ENCODE measurements at regions not wholly inside any gene's neighbourhood (a gene's known extent, or its start where the extent isn't known, plus 50 kb on each side); places are given as distances from the start of the nearest gene placed in this dataset.

GRCh38 chr10:36450380-36450779, 675.0 kb upstream of the ANKRD30A start:
- ATAC-seq (ENCODE audit: low read depth), result no peak
- no peak overlapping the region for H3K27ac ChIP-seq (ENCODE audit: low read length in 2 of 2)
- no peaks in the 10 kb centered on the region for H3K79me2 ChIP-seq (ENCODE audit: control insufficient read depth, insufficient read depth, low read length)
- DNase-seq, result no peak
- POLR2A ChIA-PET, result no interaction called here
- no peaks in the 10 kb centered on the region for H4K20me1 ChIP-seq (ENCODE audit: control insufficient read depth, insufficient read depth, low read length, poor library complexity, severe bottlenecking)
- whole genome bisulfite sequencing (ENCODE audit: insufficient coverage), result 85% methylated on average over 4 of the region's 8 CpGs
- Mint-ChIP-seq H3K4me1 (no peaks in the 10 kb centered on the region), H3K27me3 (no peaks in the 10 kb centered on the region), H3K4me3 (no peak overlapping the region), H3K9me3 (ENCODE audit: insufficient read depth) (no peaks in the 10 kb centered on the region), H3K27ac (no peak overlapping the region)
- CTCF ChIA-PET, result no interaction called here
- H3K9me3 ChIP-seq (ENCODE audit: control extremely low read depth in 1 of 3, control insufficient read depth in 2 of 3, insufficient read depth in 1 of 3, low read length in 2 of 3), result peaks cover 0 to 3% (median 0%) of the 10 kb centered on the region in 3 donors
- no peaks in the 10 kb centered on the region for H3K27me3 ChIP-seq (replicated peaks in 1 of 4; ENCODE audit: control extremely low read depth in 1 of 4, control insufficient read depth in 3 of 4, insufficient read depth in 4 of 4, low read length in 3 of 4)
- H3K4me1 ChIP-seq (ENCODE audit: control insufficient read depth in 2 of 2, insufficient read depth in 2 of 2, low read length in 2 of 2), result no peaks in the 10 kb centered on the region
- no peaks in the 10 kb centered on the region for H3K36me3 ChIP-seq (replicated peaks in 1 of 2; ENCODE audit: control extremely low read depth in 1 of 2, control insufficient read depth in 1 of 2, extremely low read depth in 1 of 2, insufficient read depth in 2 of 2, low read length in 1 of 2)
- intact Hi-C loops (cut with micrococcal nuclease), result no loop called here
- H2AFZ ChIP-seq (ENCODE audit: insufficient read depth, low read depth, low read length, poor library complexity, severe bottlenecking), result no peak overlapping the region
- H3K9ac ChIP-seq (ENCODE audit: low read length), result no peak overlapping the region
- H3K4me3 ChIP-seq (ENCODE audit: control extremely low read depth in 1 of 5, extremely low read depth in 1 of 5, insufficient read depth in 1 of 5, low read depth in 2 of 5, low read length in 4 of 5), result no peak overlapping the region
- no peak for TF ChIP-seq CTCF (IDR thresholded peaks at IDR 0.05)
- TF ChIP-seq EZH2 (IDR thresholded peaks at IDR 0.05; ENCODE audit: borderline replicate concordance, insufficient read depth, low read depth, low read length, poor library complexity, severe bottlenecking), result no peak
- H3K4me2 ChIP-seq (replicated peaks; ENCODE audit: low read depth, low read length, poor library complexity, severe bottlenecking), result no peak overlapping the region

GRCh38 chr10:36448760-36449691, 676.4 kb upstream of the ANKRD30A start:
- Mint-ChIP-seq H3K9me3 (ENCODE audit: insufficient read depth) (no peaks in the 10 kb centered on the region), H3K27me3 (no peaks in the 10 kb centered on the region), H3K4me3 (no peak overlapping the region), H3K4me1 (no peaks in the 10 kb centered on the region), H3K27ac (no peak overlapping the region)
- DNase-seq (no peak), ATAC-seq (ENCODE audit: low read depth) (no peak)
- ChIA-PET CTCF (interaction anchor here (0.6 kb wide), 1 partner anchor 1211 kb away, joined by 3 read pairs; no protein-coding TSS in a partner anchor), POLR2A (no interaction called here)
- no peaks in the 10 kb centered on the region for H4K20me1 ChIP-seq (ENCODE audit: control insufficient read depth, insufficient read depth, low read length, poor library complexity, severe bottlenecking)
- no peak overlapping the region for H3K4me3 ChIP-seq (ENCODE audit: control extremely low read depth in 1 of 5, extremely low read depth in 1 of 5, insufficient read depth in 1 of 5, low read depth in 2 of 5, low read length in 4 of 5)
- WGBS (ENCODE audit: insufficient coverage), result no CpG with 5 or more reads among the region's 11 CpGs
- TF ChIP-seq CTCF (IDR thresholded peaks at IDR 0.05), result no peak
- no peak for TF ChIP-seq EZH2 (IDR thresholded peaks at IDR 0.05; ENCODE audit: borderline replicate concordance, insufficient read depth, low read depth, low read length, poor library complexity, severe bottlenecking)
- no peaks in the 10 kb centered on the region for H3K79me2 ChIP-seq (ENCODE audit: control insufficient read depth, insufficient read depth, low read length)
- no peak overlapping the region for H3K27ac ChIP-seq (ENCODE audit: low read length in 2 of 2)
- no peaks in the 10 kb centered on the region for H3K36me3 ChIP-seq (replicated peaks in 1 of 2; ENCODE audit: control extremely low read depth in 1 of 2, control insufficient read depth in 1 of 2, extremely low read depth in 1 of 2, insufficient read depth in 2 of 2, low read length in 1 of 2)
- H3K9me3 ChIP-seq (ENCODE audit: control extremely low read depth in 1 of 3, control insufficient read depth in 2 of 3, insufficient read depth in 1 of 3, low read length in 2 of 3), result peaks cover 0 to 3% (median 0%) of the 10 kb centered on the region in 3 donors
- H3K4me1 ChIP-seq (ENCODE audit: control insufficient read depth in 2 of 2, insufficient read depth in 2 of 2, low read length in 2 of 2), result no peaks in the 10 kb centered on the region
- H3K4me2 ChIP-seq (replicated peaks; ENCODE audit: low read depth, low read length, poor library complexity, severe bottlenecking), result no peak overlapping the region
- no peak overlapping the region for H3K9ac ChIP-seq (ENCODE audit: low read length)
- no peak overlapping the region for H2AFZ ChIP-seq (ENCODE audit: insufficient read depth, low read depth, low read length, poor library complexity, severe bottlenecking)
- intact Hi-C loops (cut with micrococcal nuclease), result no loop called here
- no peaks in the 10 kb centered on the region for H3K27me3 ChIP-seq (replicated peaks in 1 of 4; ENCODE audit: control extremely low read depth in 1 of 4, control insufficient read depth in 3 of 4, insufficient read depth in 4 of 4, low read length in 3 of 4)

Data from B cell (primary cell).